Suprapubic skin (tissue), 4 donors: ENCODE measurements at regions not wholly inside any gene's neighbourhood (a gene's known extent, or its start where the extent isn't known, plus 50 kb on each side); places are given as distances from the start of the nearest gene placed in this dataset.

ENCODE experiments used
- DNase-seq, 2 donors: peaks; one replicate each; pipeline ENCODE4 v3.0.0-alpha.2; 2019; ENCODE audit warnings: low spot score in 2 of 2
- H3K27ac ChIP-seq: fragments of 200-600 bp; sonication (generic); one replicate; pipeline ENCODE4 v1.5.1; 2019
- H3K27me3 ChIP-seq: fragments of 200-600 bp; sonication (generic); one replicate; pipeline ENCODE4 v1.5.1; 2019
- H3K36me3 ChIP-seq: fragments of 200-600 bp; sonication (generic); one replicate; pipeline ENCODE4 v1.5.1; 2019
- H3K4me1 ChIP-seq: fragments of 200-600 bp; sonication (generic); one replicate; pipeline ENCODE4 v1.5.1; 2019
- H3K4me3 ChIP-seq: fragments of 200-600 bp; sonication (generic); one replicate; pipeline ENCODE4 v1.5.1; 2019; ENCODE audit warnings: mild to moderate bottlenecking
- H3K9me3 ChIP-seq: fragments of 200-600 bp; sonication (generic); one replicate; pipeline ENCODE4 v1.5.1; 2019
- EP300 ChIP-seq: sonication (generic); formaldehyde crosslinking; IDR thresholded peaks from one replicate; pipeline ENCODE4 v1.6.1; 2017; ENCODE audit warnings: antibody characterized with exemption
- POLR2A ChIP-seq, 2 donors: fragments of 450-650 bp; IDR thresholded peaks; one replicate each; pipeline ENCODE4 v1.6.1; 2017; ENCODE audit warnings: antibody characterized with exemption in 2 of 2, mild to moderate bottlenecking in 2 of 2, moderate library complexity in 2 of 2
- POLR2AphosphoS5 ChIP-seq, 3 donors: sonication (generic); formaldehyde crosslinking; IDR thresholded peaks; one replicate each; pipeline ENCODE4 v1.6.1; 2017; ENCODE audit warnings: antibody characterized with exemption in 3 of 3
- WGBS: methylation state at CpG from one replicate; pipeline ENCODE4 v1.1.5; 2018; 5-methylcytosine and 5-hydroxymethylcytosine counted together
- TF ChIP-seq, protein P1 (sequence below), 2 donors: fragments of 200-600 bp in 1 of 2; fragments of 450-650 bp in 1 of 2; sonication (generic) in 1 of 2; IDR thresholded peaks; one replicate each; pipeline ENCODE4 v1.5.1; 2016 to 2019; ENCODE audit warnings: antibody characterized with exemption in 2 of 2, mild to moderate bottlenecking in 1 of 2, moderate library complexity in 1 of 2

DNA sequence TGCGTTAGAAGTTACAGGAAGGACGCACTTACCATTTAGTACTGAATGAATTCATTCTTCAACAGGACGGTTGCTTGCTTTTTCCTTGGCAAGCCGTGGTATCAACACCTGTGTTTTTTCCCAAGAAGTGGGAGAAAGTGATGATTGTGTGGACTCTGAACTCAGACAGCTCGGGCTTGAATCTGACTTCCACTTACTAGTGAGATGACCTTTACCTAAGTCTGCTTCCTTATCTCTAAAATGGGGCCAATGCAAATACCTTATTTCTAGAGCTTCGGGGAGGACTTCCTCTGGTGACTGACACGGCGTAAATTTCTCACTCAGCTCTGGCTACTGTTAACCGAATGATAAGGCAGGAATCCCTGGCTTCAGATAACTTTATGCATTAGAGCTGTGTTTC lies 146.8 kb upstream of the RBPJ start:
- Histone ChIP-seq H3K4me1 (peaks cover 9% of the 10 kb centered on the region), H3K27me3 (no peaks in the 10 kb centered on the region), H3K9me3 (no peaks in the 10 kb centered on the region), H3K4me3 (no peak overlapping the region), H3K36me3 (no peaks in the 10 kb centered on the region), H3K27ac (no peak overlapping the region)
- TF ChIP-seq POLR2AphosphoS5 (IDR thresholded peaks at IDR 0.05) (no peak), EP300 (no peak)
- TF ChIP-seq, protein P1, sequence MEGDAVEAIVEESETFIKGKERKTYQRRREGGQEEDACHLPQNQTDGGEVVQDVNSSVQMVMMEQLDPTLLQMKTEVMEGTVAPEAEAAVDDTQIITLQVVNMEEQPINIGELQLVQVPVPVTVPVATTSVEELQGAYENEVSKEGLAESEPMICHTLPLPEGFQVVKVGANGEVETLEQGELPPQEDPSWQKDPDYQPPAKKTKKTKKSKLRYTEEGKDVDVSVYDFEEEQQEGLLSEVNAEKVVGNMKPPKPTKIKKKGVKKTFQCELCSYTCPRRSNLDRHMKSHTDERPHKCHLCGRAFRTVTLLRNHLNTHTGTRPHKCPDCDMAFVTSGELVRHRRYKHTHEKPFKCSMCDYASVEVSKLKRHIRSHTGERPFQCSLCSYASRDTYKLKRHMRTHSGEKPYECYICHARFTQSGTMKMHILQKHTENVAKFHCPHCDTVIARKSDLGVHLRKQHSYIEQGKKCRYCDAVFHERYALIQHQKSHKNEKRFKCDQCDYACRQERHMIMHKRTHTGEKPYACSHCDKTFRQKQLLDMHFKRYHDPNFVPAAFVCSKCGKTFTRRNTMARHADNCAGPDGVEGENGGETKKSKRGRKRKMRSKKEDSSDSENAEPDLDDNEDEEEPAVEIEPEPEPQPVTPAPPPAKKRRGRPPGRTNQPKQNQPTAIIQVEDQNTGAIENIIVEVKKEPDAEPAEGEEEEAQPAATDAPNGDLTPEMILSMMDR (IDR thresholded peaks at IDR 0.05) = no peak
- 77% methylated on average over 9 of the region's 9 CpGs for WGBS
- DNase-seq = no peak

DNA sequence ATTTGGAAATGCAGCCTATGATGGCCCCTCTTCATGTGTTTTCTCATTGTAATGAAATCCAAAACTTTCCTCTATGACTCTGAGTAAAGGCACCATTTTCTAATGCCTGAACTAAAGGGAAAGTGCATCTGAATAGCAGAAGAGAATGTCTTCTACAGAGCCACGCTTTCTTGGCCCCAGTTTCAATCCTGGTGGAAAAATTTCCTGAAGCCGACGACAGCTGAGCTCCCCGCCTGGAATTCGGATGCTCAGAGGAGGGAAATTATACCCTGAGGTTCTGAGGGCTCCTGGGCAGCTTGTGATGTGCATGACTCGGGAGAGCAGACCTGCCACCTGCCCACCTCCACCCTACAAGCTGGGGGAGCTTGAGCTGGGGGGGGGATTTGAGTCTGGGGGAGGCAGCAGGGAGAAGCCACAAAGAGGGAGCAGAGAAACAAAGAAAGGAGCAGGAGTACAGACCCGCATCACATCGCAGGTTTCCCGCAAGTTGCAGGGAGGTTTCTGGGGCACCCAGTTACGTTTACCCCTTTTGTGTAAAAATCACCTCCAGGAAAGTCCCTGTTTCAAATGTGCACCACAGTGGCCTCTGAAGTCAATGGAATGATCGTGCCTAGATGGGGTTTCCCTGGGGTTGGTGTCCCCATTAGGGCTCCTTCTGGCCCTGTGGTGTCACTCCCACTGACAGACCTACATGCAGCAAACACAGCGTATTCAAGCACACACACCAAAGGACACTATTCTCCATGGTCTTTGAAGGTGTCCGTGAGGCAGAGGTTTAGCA lies 145.6 kb upstream of the RBPJ start:
- no peaks in the 10 kb centered on the region for H3K27me3 ChIP-seq
- H3K27ac ChIP-seq = no peak overlapping the region
- WGBS = 72% methylated on average over 13 of the region's 13 CpGs
- H3K9me3 ChIP-seq = no peaks in the 10 kb centered on the region
- TF ChIP-seq POLR2A (IDR thresholded peaks at IDR 0.05) = no peak
- no peak for TF ChIP-seq POLR2AphosphoS5 (IDR thresholded peaks at IDR 0.05)
- TF ChIP-seq EP300 = no peak
- TF ChIP-seq, protein P1 (IDR thresholded peaks at IDR 0.05) = no peak
- H3K36me3 ChIP-seq = no peaks in the 10 kb centered on the region
- no peak overlapping the region for H3K4me3 ChIP-seq
- no peak for DNase-seq
- H3K4me1 ChIP-seq = peaks cover 9% of the 10 kb centered on the region

DNA sequence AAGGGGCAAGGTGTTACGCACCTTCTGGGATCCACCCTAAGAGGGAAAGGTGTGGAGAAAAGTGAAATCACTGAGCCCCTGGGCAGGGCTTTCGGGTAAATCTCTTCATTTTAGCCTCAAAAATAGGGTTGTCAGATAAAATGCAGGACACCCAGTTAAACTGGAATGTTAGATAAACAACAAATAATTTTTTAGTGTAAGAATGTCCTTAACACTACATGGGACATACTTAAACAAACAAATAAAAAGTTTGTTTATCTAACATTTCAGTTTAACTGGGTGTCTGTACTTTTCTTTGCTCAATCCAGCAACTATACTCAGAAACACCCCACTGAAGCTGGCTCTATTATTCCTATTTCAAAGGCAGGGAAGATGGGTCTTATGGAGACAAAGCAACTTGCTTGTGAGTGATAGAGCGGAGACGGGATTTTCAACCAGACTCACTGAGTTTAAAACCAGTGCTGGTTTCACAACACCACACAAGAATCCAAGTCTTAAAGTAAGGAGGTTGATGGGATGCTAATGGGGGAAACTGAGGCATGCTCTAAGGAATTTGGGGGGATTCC lies 144.8 kb upstream of the RBPJ start:
- DNase-seq = no peak
- TF ChIP-seq EP300 (no peak), POLR2AphosphoS5 (IDR thresholded peaks at IDR 0.05) (no peak), POLR2A (IDR thresholded peaks at IDR 0.05) (no peak)
- TF ChIP-seq, protein P1 (IDR thresholded peaks at IDR 0.05) = no peak
- Histone ChIP-seq H3K36me3 (no peaks in the 10 kb centered on the region), H3K27ac (no peak overlapping the region), H3K4me3 (no peak overlapping the region), H3K27me3 (no peaks in the 10 kb centered on the region), H3K4me1 (peaks cover 9% of the 10 kb centered on the region), H3K9me3 (no peaks in the 10 kb centered on the region)
- WGBS = 95% methylated on average over 4 of the region's 4 CpGs

DNA sequence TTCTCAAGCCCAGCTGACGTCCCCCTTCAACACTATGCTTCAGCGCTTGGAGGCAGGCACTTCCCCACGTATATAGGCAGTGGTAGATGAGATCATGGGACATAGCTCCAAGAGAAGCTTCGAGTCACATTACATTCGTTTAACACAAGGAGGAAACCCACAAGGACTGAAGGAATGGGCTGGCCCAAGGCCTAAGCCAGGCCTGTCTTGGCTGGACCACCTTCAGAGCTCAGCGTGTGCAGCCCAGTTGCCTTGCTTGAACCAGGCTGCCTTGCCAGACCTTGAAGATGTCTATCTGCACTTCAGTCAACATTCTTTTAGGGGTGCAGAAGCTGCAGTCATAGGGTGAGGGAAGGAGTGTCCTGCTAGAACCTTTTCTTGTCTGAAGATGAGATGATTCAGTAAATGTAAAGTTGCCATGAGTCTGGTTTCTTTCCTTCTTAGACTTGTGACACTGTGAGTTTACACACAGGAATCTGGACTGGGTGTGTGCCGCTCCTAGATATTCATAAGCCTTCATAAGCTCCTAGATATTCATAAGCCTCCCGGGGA lies 144.1 kb upstream of the RBPJ start:
- Histone ChIP-seq H3K4me3 (no peak overlapping the region), H3K27ac (no peak overlapping the region), H3K4me1 (peaks cover 9% of the 10 kb centered on the region), H3K9me3 (no peaks in the 10 kb centered on the region), H3K36me3 (no peaks in the 10 kb centered on the region), H3K27me3 (no peaks in the 10 kb centered on the region)
- 57% methylated on average over 8 of the region's 8 CpGs for WGBS
- no peak for DNase-seq
- TF ChIP-seq POLR2AphosphoS5 (IDR thresholded peaks at IDR 0.05) (no peak), POLR2A (IDR thresholded peaks at IDR 0.05) (no peak), EP300 (no peak)
- TF ChIP-seq, protein P1 (IDR thresholded peaks at IDR 0.05) = no peak

DNA sequence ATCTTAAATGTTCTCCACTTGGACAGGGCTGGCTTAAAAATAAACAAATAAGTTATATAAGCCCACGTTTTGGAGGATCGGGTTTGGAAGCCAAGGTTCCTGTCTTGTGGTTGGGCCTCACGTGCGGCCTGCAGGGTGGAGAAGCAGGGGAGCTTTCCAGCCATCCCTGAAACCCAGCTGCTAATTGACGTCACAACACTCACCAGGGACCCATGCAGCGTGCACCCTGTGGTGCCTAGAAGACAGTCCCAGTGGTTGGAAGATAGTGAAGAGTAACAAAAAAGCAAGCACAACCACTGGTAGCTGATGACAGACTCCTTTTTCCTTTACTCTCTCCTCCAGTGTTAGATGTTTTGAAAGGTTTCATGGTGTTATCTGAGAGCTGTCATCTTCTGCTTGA lies 142.0 kb upstream of the RBPJ start:
- no peak for TF ChIP-seq EP300
- TF ChIP-seq POLR2A (IDR thresholded peaks at IDR 0.05) = no peak
- TF ChIP-seq, protein P1 (IDR thresholded peaks at IDR 0.05) = no peak
- TF ChIP-seq POLR2AphosphoS5 (IDR thresholded peaks at IDR 0.05) = no peak
- H3K9me3 ChIP-seq = no peaks in the 10 kb centered on the region
- no peak for DNase-seq
- peaks cover 5% of the 10 kb centered on the region for H3K4me1 ChIP-seq
- no peaks in the 10 kb centered on the region for H3K27me3 ChIP-seq
- H3K27ac ChIP-seq = no peak overlapping the region
- 74% methylated on average over 6 of the region's 6 CpGs for WGBS
- no peaks in the 10 kb centered on the region for H3K36me3 ChIP-seq
- no peak overlapping the region for H3K4me3 ChIP-seq
